ENCODE measurements at regions not wholly inside any gene's neighbourhood (a gene's known extent, or its start where the extent isn't known, plus 50 kb on each side); places are given as distances from the start of the nearest gene placed in this dataset.
"Not testable (repeated sequence)": the region's sequence is repeated elsewhere in the genome, so short reads cannot be mapped to it uniquely, and the experiment has no call there.

GRCh38 chr6:154928325-154928922, 66.7 kb upstream of the TIAM2 start:
- DNase-seq (ENCODE audit: low read depth in 1 of 2, low spot score in 1 of 2), result peak; percentile 37 to 72
- no peak for TF ChIP-seq JUND (IDR thresholded peaks at IDR 0.05; ENCODE audit: low read depth)
- in situ Hi-C loops (cut with HindIII; ENCODE audit: low pct_unique_long_range_greater_than_20kb, low sequenced_read_pairs), result no loop called here

GRCh38 chr6:154930451-154930851, 64.7 kb upstream of the TIAM2 start:
- in situ Hi-C loops (cut with HindIII; ENCODE audit: low pct_unique_long_range_greater_than_20kb, low sequenced_read_pairs), result no loop called here

GRCh38 chr6:154931711-154932424, 63.2 kb upstream of the TIAM2 start:
- in situ Hi-C loops (cut with HindIII; ENCODE audit: low pct_unique_long_range_greater_than_20kb, low sequenced_read_pairs), result no loop called here
- DNase-seq (ENCODE audit: low read depth in 1 of 2, low spot score in 1 of 2), result no peak
- no peak for TF ChIP-seq JUND (IDR thresholded peaks at IDR 0.05; ENCODE audit: low read depth)

More at GRCh38 chr6:154930451-154930851, 64.7 kb upstream of the TIAM2 start:
- DNase-seq (ENCODE audit: low read depth in 1 of 2, low spot score in 1 of 2), result no peak
- TF ChIP-seq JUND (IDR thresholded peaks at IDR 0.05; ENCODE audit: low read depth), result no peak

- TF ChIP-seq JUND (IDR thresholded peaks at IDR 0.05; ENCODE audit: low read depth), result no peak
- DNase-seq (ENCODE audit: low read depth in 1 of 2, low spot score in 1 of 2), result peak in 1 of 2 experiments; percentile 13
- in situ Hi-C loops (cut with HindIII; ENCODE audit: low pct_unique_long_range_greater_than_20kb, low sequenced_read_pairs), result no loop called here
These were observed 62.5 kb upstream of the TIAM2 start for GRCh38 chr6:154932515-154933027.

- TF ChIP-seq JUND (IDR thresholded peaks at IDR 0.05; ENCODE audit: low read depth), result no peak
- DNase-seq (ENCODE audit: low read depth in 1 of 2, low spot score in 1 of 2), result no peak
- in situ Hi-C loops (cut with HindIII; ENCODE audit: low pct_unique_long_range_greater_than_20kb, low sequenced_read_pairs), result no loop called here
These were observed 61.8 kb upstream of the TIAM2 start for GRCh38 chr6:154933181-154933827.

- in situ Hi-C loops (cut with HindIII; ENCODE audit: low pct_unique_long_range_greater_than_20kb, low sequenced_read_pairs), result no loop called here
- DNase-seq (ENCODE audit: low read depth in 1 of 2, low spot score in 1 of 2), result no peak
- no peak for TF ChIP-seq JUND (IDR thresholded peaks at IDR 0.05; ENCODE audit: low read depth)
These were observed 57.6 kb upstream of the TIAM2 start for GRCh38 chr6:154937306-154938220.

- in situ Hi-C loops (cut with HindIII; ENCODE audit: low pct_unique_long_range_greater_than_20kb, low sequenced_read_pairs), result no loop called here
- DNase-seq (ENCODE audit: low read depth in 1 of 2, low spot score in 1 of 2), result no peak
- no peak for TF ChIP-seq JUND (IDR thresholded peaks at IDR 0.05; ENCODE audit: low read depth)
These were observed 56.9 kb upstream of the TIAM2 start for GRCh38 chr6:154938221-154938580.

GRCh38 chr6:154938727-154939285, 56.3 kb upstream of the TIAM2 start:
- DNase-seq (ENCODE audit: low read depth in 1 of 2, low spot score in 1 of 2); in situ Hi-C loops (cut with HindIII; ENCODE audit: low pct_unique_long_range_greater_than_20kb, low sequenced_read_pairs): not testable (repeated sequence)

- no peak for DNase-seq (ENCODE audit: low read depth in 1 of 2, low spot score in 1 of 2)
- in situ Hi-C loops (cut with HindIII; ENCODE audit: low pct_unique_long_range_greater_than_20kb, low sequenced_read_pairs), result no loop called here
- TF ChIP-seq JUND (IDR thresholded peaks at IDR 0.05; ENCODE audit: low read depth), result no peak
These were observed 52.3 kb upstream of the TIAM2 start for GRCh38 chr6:154942770-154943169.

- DNase-seq (ENCODE audit: low read depth in 1 of 2, low spot score in 1 of 2), result no peak
- TF ChIP-seq JUND (IDR thresholded peaks at IDR 0.05; ENCODE audit: low read depth), result no peak
- in situ Hi-C loops (cut with HindIII; ENCODE audit: low pct_unique_long_range_greater_than_20kb, low sequenced_read_pairs), result no loop called here
These were observed 49.7 kb upstream of the TIAM2 start for GRCh38 chr6:154945271-154945890.
